ENCODE measurements at regions not wholly inside any gene's neighbourhood (a gene's known extent, or its start where the extent isn't known, plus 50 kb on each side); places are given as distances from the start of the nearest gene placed in this dataset.

DNA sequence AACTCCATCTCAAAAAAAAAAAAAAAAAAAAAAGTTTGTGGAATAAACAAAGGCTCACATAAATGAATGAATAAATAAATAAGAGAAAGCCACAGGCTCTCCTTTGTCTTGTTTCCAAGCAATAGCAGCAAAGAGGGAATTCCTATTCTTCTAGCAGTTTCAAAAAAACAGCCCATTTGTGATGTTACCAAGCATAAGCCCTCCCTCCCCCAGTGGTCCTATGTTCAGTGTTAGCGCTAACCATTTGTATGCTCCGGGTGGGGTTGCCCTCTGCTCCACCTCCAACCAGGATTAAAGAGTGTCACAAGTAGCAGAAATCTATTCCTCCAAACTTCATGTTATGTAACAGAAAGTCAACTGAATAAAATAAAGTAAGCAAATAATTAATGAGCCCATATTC lies 1215.0 kb upstream of the TENM4 start:
- TF ChIP-seq, protein P1, sequence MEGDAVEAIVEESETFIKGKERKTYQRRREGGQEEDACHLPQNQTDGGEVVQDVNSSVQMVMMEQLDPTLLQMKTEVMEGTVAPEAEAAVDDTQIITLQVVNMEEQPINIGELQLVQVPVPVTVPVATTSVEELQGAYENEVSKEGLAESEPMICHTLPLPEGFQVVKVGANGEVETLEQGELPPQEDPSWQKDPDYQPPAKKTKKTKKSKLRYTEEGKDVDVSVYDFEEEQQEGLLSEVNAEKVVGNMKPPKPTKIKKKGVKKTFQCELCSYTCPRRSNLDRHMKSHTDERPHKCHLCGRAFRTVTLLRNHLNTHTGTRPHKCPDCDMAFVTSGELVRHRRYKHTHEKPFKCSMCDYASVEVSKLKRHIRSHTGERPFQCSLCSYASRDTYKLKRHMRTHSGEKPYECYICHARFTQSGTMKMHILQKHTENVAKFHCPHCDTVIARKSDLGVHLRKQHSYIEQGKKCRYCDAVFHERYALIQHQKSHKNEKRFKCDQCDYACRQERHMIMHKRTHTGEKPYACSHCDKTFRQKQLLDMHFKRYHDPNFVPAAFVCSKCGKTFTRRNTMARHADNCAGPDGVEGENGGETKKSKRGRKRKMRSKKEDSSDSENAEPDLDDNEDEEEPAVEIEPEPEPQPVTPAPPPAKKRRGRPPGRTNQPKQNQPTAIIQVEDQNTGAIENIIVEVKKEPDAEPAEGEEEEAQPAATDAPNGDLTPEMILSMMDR (IDR thresholded peaks at IDR 0.05; ENCODE audit: insufficient read depth, low read length, poor library complexity, severe bottlenecking): no peak
- no peak for DNase-seq (ENCODE audit: extremely low read depth, insufficient read length)
- no peak overlapping the region for H3K4me3 ChIP-seq (replicated peaks; ENCODE audit: low read depth, low read length)

DNA sequence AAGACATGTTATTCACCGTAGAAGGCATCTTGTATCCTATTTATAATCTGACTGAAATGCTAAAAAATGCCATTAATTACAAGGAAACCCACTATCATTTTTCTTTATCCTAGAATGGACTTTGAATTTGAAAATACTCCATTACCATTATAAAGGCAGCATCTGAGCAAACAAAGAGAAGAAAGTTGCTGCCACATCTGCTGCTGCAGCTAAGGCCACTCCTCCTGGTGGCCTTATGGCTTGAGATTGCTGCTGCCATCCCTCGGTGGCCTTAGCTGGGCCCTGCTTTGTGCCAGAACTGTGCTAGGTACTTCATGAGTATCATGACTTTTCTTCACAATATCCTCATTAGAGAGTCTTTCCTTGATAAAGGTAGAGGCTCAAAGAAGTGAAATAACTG lies 1210.1 kb upstream of the TENM4 start:
- H3K27me3 ChIP-seq (replicated peaks; ENCODE audit: control insufficient read depth, insufficient read depth, low read length): no peaks in the 10 kb centered on the region
- H3K36me3 ChIP-seq (ENCODE audit: control insufficient read depth, insufficient read depth, low read length): no peaks in the 10 kb centered on the region
- TF ChIP-seq, protein P1 (IDR thresholded peaks at IDR 0.05; ENCODE audit: insufficient read depth, low read length, poor library complexity, severe bottlenecking): no peak
- no peak overlapping the region for H3K4me3 ChIP-seq (replicated peaks; ENCODE audit: low read depth, low read length)
- no peak for DNase-seq (ENCODE audit: extremely low read depth, insufficient read length)

More for the DNA sequence above, 1215.0 kb upstream of the TENM4 start:
- H3K36me3 ChIP-seq (ENCODE audit: control insufficient read depth, insufficient read depth, low read length): no peaks in the 10 kb centered on the region
- no peaks in the 10 kb centered on the region for H3K27me3 ChIP-seq (replicated peaks; ENCODE audit: control insufficient read depth, insufficient read depth, low read length)

DNA sequence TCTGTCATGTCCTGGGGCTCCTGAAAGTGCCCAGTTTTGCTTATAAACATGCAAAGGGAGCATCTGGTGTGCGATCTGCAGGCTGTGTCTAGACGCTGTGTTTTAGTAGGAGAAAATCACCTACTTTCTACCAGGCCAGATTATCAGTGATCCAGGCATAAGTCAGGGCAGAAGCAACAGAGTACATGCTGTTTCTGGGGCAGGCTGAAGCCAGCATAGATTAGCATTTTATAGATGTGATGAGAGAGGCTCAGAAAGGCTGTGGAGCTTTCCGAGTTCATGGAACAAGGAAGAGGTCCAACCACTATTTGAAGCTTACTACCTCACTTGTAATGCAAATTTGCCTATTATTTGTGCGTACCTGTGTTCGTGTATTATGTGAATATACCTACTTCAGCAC lies 1208.4 kb upstream of the TENM4 start:
- no peak for DNase-seq (ENCODE audit: extremely low read depth, insufficient read length)

DNA sequence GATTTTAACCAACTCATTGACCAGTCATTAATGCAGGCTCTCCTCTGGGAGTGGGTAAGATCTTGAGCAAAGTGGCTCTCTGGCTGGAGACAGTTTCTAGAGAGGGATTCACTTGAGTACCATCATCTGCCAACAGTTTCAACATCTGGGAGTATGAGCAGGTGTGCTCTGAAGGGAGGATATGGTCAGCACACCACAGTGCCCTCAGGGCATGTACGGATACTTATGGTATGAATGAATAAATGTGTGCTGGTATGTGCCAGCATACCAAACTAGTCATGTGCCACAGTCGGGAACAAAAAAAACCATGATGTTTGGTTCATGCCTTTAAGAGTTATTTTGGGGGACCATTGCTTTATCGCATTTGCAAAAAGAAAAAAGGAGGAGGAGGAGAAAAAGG lies 1197.5 kb upstream of the TENM4 start:
- H3K4me3 ChIP-seq (replicated peaks; ENCODE audit: low read depth, low read length): no peak overlapping the region
- H3K36me3 ChIP-seq (ENCODE audit: control insufficient read depth, insufficient read depth, low read length): no peaks in the 10 kb centered on the region
- H3K27me3 ChIP-seq (replicated peaks; ENCODE audit: control insufficient read depth, insufficient read depth, low read length): no peaks in the 10 kb centered on the region
- TF ChIP-seq, protein P1 (IDR thresholded peaks at IDR 0.05; ENCODE audit: insufficient read depth, low read length, poor library complexity, severe bottlenecking): no peak
- DNase-seq (ENCODE audit: extremely low read depth, insufficient read length): no peak

More for the DNA sequence above, 1208.4 kb upstream of the TENM4 start:
- Histone ChIP-seq H3K4me3 (replicated peaks; ENCODE audit: low read depth, low read length) (no peak overlapping the region), H3K36me3 (ENCODE audit: control insufficient read depth, insufficient read depth, low read length) (no peaks in the 10 kb centered on the region), H3K27me3 (replicated peaks; ENCODE audit: control insufficient read depth, insufficient read depth, low read length) (no peaks in the 10 kb centered on the region)
- TF ChIP-seq, protein P1 (IDR thresholded peaks at IDR 0.05; ENCODE audit: insufficient read depth, low read length, poor library complexity, severe bottlenecking): no peak

DNA sequence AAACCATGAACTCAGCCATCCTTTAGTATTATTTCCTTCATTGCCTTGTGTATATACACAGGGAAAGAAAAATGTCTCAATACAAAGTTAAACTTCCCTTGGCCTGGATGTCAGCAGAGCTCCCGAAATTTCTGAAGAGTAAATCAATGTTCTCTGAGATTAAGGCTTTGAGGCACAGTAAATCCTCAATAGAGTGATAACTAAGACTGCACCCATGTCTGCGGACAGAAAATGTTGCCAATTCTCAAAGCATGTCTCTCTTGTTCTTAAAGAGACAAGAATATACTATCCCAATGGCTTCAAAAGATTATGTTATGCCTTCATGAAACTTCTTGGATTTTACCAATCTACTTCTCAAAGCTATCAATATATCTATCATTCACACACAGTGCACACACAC lies 1196.7 kb upstream of the TENM4 start:
- Histone ChIP-seq H3K27me3 (replicated peaks; ENCODE audit: control insufficient read depth, insufficient read depth, low read length) (no peaks in the 10 kb centered on the region), H3K4me3 (replicated peaks; ENCODE audit: low read depth, low read length) (no peak overlapping the region), H3K36me3 (ENCODE audit: control insufficient read depth, insufficient read depth, low read length) (no peaks in the 10 kb centered on the region)
- no peak for DNase-seq (ENCODE audit: extremely low read depth, insufficient read length)
- TF ChIP-seq, protein P1 (IDR thresholded peaks at IDR 0.05; ENCODE audit: insufficient read depth, low read length, poor library complexity, severe bottlenecking): no peak

DNA sequence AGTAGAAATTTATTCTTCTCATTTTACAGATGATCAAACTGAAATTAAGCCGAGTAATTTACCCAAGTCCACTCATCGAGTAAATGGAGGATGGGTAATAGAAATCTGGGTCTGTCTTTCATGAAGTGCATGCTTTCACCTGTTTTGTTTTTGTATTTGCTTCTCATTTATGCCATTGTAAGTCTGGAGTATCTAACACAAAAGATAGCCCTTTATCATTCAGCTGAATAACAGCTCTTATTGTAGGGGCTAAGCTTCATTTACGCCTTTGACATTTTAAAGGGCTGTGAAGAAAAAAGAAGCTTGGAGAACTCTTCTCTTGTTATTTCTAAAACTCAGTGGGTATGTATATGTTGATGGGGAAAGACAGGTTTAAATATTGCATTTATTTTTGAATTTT lies 1196.2 kb upstream of the TENM4 start:
- TF ChIP-seq, protein P1 (IDR thresholded peaks at IDR 0.05; ENCODE audit: insufficient read depth, low read length, poor library complexity, severe bottlenecking): no peak

More for the DNA sequence above, 1196.2 kb upstream of the TENM4 start:
- no peaks in the 10 kb centered on the region for H3K36me3 ChIP-seq (ENCODE audit: control insufficient read depth, insufficient read depth, low read length)
- H3K4me3 ChIP-seq (replicated peaks; ENCODE audit: low read depth, low read length): no peak overlapping the region
- no peaks in the 10 kb centered on the region for H3K27me3 ChIP-seq (replicated peaks; ENCODE audit: control insufficient read depth, insufficient read depth, low read length)
- DNase-seq (ENCODE audit: extremely low read depth, insufficient read length): no peak

Measured in GM06990 (cell line).